ENCODE measurements at regions not wholly inside any gene's neighbourhood (a gene's known extent, or its start where the extent isn't known, plus 50 kb on each side); places are given as distances from the start of the nearest gene placed in this dataset.
"Not testable (repeated sequence)": the region's sequence is repeated elsewhere in the genome, so short reads cannot be mapped to it uniquely, and the experiment has no call there.

DNA sequence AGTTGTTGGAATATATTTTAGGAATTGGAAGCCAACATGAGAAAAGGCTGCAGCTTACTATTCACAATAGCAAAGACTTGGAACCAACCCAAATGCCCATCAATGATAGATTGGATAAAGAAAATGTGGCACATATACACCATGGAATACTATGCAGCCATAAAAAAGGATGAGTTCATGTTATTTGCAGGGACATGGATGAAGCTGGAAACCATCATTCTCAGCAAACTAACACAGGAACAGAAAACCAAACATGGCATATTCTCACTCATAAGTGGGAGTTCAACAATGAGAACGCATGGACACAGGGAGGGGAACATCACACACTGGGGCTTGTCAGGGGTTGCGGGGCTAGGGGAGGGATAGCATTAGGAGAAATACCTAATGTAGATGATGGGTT lies 192.1 kb upstream of the ANK3 start:
- not testable (repeated sequence) for TF ChIP-seq POLR2A, POLR2AphosphoS5 (IDR thresholded peaks at IDR 0.05; ENCODE audit: low read depth, low read length)

Measured in GM12891 (cell line).